CD4-positive, alpha-beta T cell treated with Interleukin-12 subunit alpha and Interleukin-12 subunit beta, for 1 hour (primary cell): ENCODE measurements at regions not wholly inside any gene's neighbourhood (a gene's known extent, or its start where the extent isn't known, plus 50 kb on each side); places are given as distances from the start of the nearest gene placed in this dataset.

Experiments used
- DNase-seq: peaks from one replicate; pipeline ENCODE4 v3.0.0-alpha.2; 2020

GRCh38 chr10:69741252-69741651 is 60.5 kb upstream of the COL13A1 start:
- DNase-seq: no peak

- DNase-seq: no peak
Measured at GRCh38 chr10:69741671-69742355, 59.9 kb upstream of the COL13A1 start.

- DNase-seq: no peak
Measured at GRCh38 chr10:69742356-69742695, 59.4 kb upstream of the COL13A1 start.

GRCh38 chr10:69742928-69743602 is 58.6 kb upstream of the COL13A1 start:
- DNase-seq: no peak

- no peak for DNase-seq
Measured at GRCh38 chr10:69744971-69745370, 56.7 kb upstream of the COL13A1 start.

- DNase-seq: no peak
Measured at GRCh38 chr10:69745698-69746097, 56.0 kb upstream of the COL13A1 start.

- DNase-seq: no peak
Measured at GRCh38 chr10:69747179-69747578, 54.5 kb upstream of the COL13A1 start.

GRCh38 chr10:69748621-69749020 is 53.1 kb upstream of the COL13A1 start:
- no peak for DNase-seq

GRCh38 chr10:69749178-69750010 is 52.3 kb upstream of the COL13A1 start:
- DNase-seq: no peak

GRCh38 chr10:69750011-69750373 is 51.7 kb upstream of the COL13A1 start:
- no peak for DNase-seq

GRCh38 chr10:69750725-69751124 is 51.0 kb upstream of the COL13A1 start:
- DNase-seq: no peak

GRCh38 chr10:69751214-69751613 is 50.5 kb upstream of the COL13A1 start:
- no peak for DNase-seq
